ENCODE measurements at regions not wholly inside any gene's neighbourhood (a gene's known extent, or its start where the extent isn't known, plus 50 kb on each side); places are given as distances from the start of the nearest gene placed in this dataset.

DNA sequence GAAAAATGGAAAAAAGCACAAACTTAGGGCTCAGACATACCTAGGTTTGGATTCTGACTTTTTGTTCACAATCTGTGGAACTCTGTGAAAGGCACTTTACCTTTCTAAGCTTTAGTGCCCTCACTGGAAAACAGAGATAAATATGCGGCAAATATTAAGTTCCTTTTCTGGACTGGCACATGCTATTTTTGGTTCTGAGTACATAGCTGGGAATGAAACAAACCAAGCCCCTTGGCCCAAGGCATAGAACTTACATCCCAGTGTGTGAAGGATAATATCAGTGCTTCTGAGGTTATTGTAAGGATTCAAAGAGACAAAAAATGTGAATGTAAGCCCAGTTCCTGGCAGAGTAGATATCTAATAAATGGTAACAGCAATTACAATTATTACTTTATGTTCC, 227.5 kb downstream of the ADAMTS15 start:
- TF ChIP-seq CTCF (IDR thresholded peaks at IDR 0.05 in 4 of 5, conservative IDR thresholded peaks at IDR 0.05 in 1 of 5) (no peak), POLR2A (IDR thresholded peaks at IDR 0.05) (no peak)

Data from gastrocnemius medialis (tissue), 4 donors.